ENCODE measurements at regions not wholly inside any gene's neighbourhood (a gene's known extent, or its start where the extent isn't known, plus 50 kb on each side); places are given as distances from the start of the nearest gene placed in this dataset.

DNA sequence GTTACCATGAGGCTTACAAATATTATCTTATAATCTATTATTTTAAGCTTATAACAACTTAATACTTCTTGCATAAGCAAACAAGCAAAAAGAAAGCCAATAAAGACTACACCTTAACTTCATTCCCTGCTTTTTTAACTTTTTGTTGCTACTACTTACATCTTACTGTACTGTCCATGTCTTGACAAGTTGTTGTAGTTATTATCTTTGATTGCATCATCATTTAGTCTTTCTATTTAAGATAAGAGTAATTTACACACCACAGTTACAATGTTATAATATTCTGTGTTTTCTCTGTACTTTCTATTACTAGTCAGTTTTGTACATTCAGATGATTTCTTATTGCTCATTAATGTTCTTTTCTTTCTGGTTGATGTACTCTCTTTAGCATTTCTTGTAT lies 346.6 kb downstream of the SMARCA1 start:
- H3K9ac ChIP-seq (ENCODE audit: low read length), result no peak overlapping the region
- H3K9me3 ChIP-seq (replicated peaks; ENCODE audit: insufficient read depth, low read length), result no peaks in the 10 kb centered on the region
- no peak overlapping the region for H3K4me2 ChIP-seq (ENCODE audit: low read depth, low read length)
- TF ChIP-seq, protein P1, sequence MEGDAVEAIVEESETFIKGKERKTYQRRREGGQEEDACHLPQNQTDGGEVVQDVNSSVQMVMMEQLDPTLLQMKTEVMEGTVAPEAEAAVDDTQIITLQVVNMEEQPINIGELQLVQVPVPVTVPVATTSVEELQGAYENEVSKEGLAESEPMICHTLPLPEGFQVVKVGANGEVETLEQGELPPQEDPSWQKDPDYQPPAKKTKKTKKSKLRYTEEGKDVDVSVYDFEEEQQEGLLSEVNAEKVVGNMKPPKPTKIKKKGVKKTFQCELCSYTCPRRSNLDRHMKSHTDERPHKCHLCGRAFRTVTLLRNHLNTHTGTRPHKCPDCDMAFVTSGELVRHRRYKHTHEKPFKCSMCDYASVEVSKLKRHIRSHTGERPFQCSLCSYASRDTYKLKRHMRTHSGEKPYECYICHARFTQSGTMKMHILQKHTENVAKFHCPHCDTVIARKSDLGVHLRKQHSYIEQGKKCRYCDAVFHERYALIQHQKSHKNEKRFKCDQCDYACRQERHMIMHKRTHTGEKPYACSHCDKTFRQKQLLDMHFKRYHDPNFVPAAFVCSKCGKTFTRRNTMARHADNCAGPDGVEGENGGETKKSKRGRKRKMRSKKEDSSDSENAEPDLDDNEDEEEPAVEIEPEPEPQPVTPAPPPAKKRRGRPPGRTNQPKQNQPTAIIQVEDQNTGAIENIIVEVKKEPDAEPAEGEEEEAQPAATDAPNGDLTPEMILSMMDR (IDR thresholded peaks at IDR 0.05; ENCODE audit: low read length), result no peak
- TF ChIP-seq EZH2 (optimal IDR thresholded peaks at IDR 0.05; ENCODE audit: low read depth, low read length), result no peak
- no peak for TF ChIP-seq EZH2phosphoT487 (IDR thresholded peaks at IDR 0.05; ENCODE audit: low read length)
- no peaks in the 10 kb centered on the region for H4K20me1 ChIP-seq (ENCODE audit: insufficient read depth, low read length)
- no peaks in the 10 kb centered on the region for H3K79me2 ChIP-seq (ENCODE audit: low read length)
- H3K27me3 ChIP-seq (replicated peaks; ENCODE audit: insufficient read depth, low read length), result no peaks in the 10 kb centered on the region
- no peak overlapping the region for H2AFZ ChIP-seq (ENCODE audit: low read length)
- no peak overlapping the region for H3K4me3 ChIP-seq (ENCODE audit: low read length)
- H3K4me1 ChIP-seq (ENCODE audit: low read length), result no peaks in the 10 kb centered on the region
- DNase-seq, result no peak
- H3K27ac ChIP-seq (ENCODE audit: low read length), result no peak overlapping the region
- H3K9me2 ChIP-seq (replicated peaks; ENCODE audit: insufficient read depth, low read length), result no peaks in the 10 kb centered on the region
- H3K36me3 ChIP-seq (replicated peaks; ENCODE audit: insufficient read depth, low read length), result no peaks in the 10 kb centered on the region
- no peaks in the 10 kb centered on the region for H3F3A ChIP-seq (ENCODE audit: insufficient read depth, low read length)

DNA sequence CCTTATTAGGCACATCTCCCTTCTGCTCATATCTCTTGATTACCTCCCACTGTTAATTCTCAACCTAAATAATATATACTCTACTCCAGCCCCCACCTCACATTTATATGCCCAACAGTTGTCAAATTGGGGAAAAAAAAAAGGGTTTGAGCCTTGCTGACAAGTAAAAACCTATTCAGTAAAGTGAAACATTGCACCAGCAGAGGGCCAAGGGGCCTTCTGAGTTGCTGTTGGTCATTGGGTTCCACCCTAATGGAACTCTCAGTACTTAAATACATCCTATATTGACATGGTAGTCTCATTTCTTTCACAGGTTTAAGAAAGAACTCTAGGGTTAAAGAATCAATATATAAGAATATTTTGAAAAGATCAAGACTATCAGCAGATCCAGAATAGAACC lies 362.2 kb downstream of the SMARCA1 start:
- TF ChIP-seq, protein P1 (IDR thresholded peaks at IDR 0.05; ENCODE audit: low read length), result no peak
- TF ChIP-seq EZH2 (optimal IDR thresholded peaks at IDR 0.05; ENCODE audit: low read depth, low read length) (no peak), EZH2phosphoT487 (IDR thresholded peaks at IDR 0.05; ENCODE audit: low read length) (no peak)
- Histone ChIP-seq H3K9ac (ENCODE audit: low read length) (no peak overlapping the region), H3K36me3 (replicated peaks; ENCODE audit: insufficient read depth, low read length) (no peaks in the 10 kb centered on the region), H3K4me1 (ENCODE audit: low read length) (no peaks in the 10 kb centered on the region), H3F3A (ENCODE audit: insufficient read depth, low read length) (no peaks in the 10 kb centered on the region), H3K9me2 (replicated peaks; ENCODE audit: insufficient read depth, low read length) (no peaks in the 10 kb centered on the region), H2AFZ (ENCODE audit: low read length) (no peak overlapping the region), H4K20me1 (ENCODE audit: insufficient read depth, low read length) (no peaks in the 10 kb centered on the region), H3K9me3 (replicated peaks; ENCODE audit: insufficient read depth, low read length) (no peaks in the 10 kb centered on the region), H3K4me2 (ENCODE audit: low read depth, low read length) (no peak overlapping the region), H3K79me2 (ENCODE audit: low read length) (no peaks in the 10 kb centered on the region), H3K27ac (ENCODE audit: low read length) (no peak overlapping the region), H3K4me3 (ENCODE audit: low read length) (no peak overlapping the region), H3K27me3 (replicated peaks; ENCODE audit: insufficient read depth, low read length) (no peaks in the 10 kb centered on the region)
- no peak for DNase-seq

DNA sequence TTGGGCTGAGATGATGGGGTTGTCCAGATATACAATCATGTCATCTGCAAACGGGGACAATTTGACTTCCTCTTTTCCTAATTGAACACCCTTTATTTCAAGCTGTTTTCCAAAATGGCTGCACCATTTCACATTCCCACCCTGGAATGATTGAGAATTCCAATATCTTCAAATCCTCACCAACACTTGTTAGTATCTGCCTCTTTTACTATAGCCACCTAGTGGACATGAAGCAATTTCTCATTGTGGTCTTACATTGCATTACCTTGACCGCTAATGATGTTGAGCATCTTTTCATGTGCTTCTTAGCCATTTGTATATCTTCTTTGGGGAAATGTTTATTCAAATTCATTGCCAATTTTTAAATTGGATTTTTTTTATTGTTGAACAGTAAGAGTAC lies 364.8 kb downstream of the SMARCA1 start:
- H3K36me3 ChIP-seq (replicated peaks; ENCODE audit: insufficient read depth, low read length), result no peaks in the 10 kb centered on the region
- H2AFZ ChIP-seq (ENCODE audit: low read length), result no peak overlapping the region

More for the DNA sequence above, 364.8 kb downstream of the SMARCA1 start:
- Histone ChIP-seq H3K27ac (ENCODE audit: low read length) (no peak overlapping the region), H3K4me1 (ENCODE audit: low read length) (no peaks in the 10 kb centered on the region), H3K9me2 (replicated peaks; ENCODE audit: insufficient read depth, low read length) (no peaks in the 10 kb centered on the region), H3F3A (ENCODE audit: insufficient read depth, low read length) (no peaks in the 10 kb centered on the region), H3K9me3 (replicated peaks; ENCODE audit: insufficient read depth, low read length) (no peaks in the 10 kb centered on the region), H4K20me1 (ENCODE audit: insufficient read depth, low read length) (no peaks in the 10 kb centered on the region), H3K4me2 (ENCODE audit: low read depth, low read length) (no peak overlapping the region), H3K4me3 (ENCODE audit: low read length) (no peak overlapping the region), H3K27me3 (replicated peaks; ENCODE audit: insufficient read depth, low read length) (no peaks in the 10 kb centered on the region), H3K79me2 (ENCODE audit: low read length) (no peaks in the 10 kb centered on the region), H3K9ac (ENCODE audit: low read length) (no peak overlapping the region)
- DNase-seq, result no peak
- TF ChIP-seq, protein P1 (IDR thresholded peaks at IDR 0.05; ENCODE audit: low read length), result no peak
- no peak for TF ChIP-seq EZH2 (optimal IDR thresholded peaks at IDR 0.05; ENCODE audit: low read depth, low read length)
- no peak for TF ChIP-seq EZH2phosphoT487 (IDR thresholded peaks at IDR 0.05; ENCODE audit: low read length)
